Kidney glomerular epithelial cell (primary cell): ENCODE measurements at regions not wholly inside any gene's neighbourhood (a gene's known extent, or its start where the extent isn't known, plus 50 kb on each side); places are given as distances from the start of the nearest gene placed in this dataset.

Experiments used
- DNase-seq: peaks from one replicate; lab custom pipeline; 2025; lab: John Stamatoyannopoulos, UW

DNA sequence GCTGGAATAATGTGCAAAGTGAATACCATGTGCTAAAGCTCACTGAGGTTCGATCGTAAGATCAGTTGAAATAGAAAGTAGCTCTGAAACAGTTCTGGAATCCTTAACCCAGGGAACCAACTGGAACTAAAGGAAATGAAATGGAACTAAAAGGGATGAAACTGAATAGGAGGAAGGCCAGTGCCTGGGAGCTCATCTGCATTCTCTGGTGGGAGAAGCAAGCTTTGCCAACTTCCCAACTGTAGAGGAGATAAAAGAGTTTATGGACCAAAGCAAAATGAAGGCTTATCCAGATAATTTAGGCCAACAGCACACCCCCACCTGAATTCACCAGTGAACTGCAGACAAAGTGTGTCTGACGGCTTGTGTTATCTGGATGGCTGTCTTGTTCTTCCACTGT lies 188.6 kb upstream of the HABP2 start:
- no peak for DNase-seq

DNA sequence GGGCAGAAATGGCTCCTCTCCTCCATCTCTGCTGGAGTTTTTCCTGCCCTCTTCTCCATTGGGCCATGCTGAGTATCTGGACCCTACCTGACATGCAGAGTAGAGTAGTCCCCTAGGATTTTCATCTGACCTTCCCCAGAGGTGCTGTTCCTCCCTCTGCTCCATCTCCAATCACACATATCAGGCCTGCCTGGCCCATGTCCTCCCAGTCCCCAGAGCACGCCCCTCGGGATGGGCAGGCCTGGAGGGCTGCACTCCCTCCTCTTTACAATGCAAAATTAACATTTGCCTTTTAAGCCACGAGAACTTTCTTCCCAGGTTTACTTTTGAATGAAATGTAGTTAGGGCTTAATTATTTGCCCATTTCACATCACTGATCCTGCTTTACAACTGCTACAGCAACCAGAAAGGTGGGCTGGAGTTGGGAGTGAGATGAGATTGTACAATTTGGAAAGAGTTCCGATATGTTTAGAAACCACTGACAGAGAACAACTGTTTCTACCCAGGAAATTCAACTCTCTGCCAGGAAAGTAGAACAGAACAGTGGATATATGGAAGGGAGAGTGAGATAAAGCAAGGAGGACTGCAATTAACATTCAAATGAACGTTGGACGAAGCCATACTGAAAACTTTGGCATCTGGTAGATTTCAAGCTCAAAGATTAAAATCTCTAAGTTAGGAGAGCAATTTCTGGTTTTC lies 184.0 kb upstream of the HABP2 start:
- no peak for DNase-seq

DNA sequence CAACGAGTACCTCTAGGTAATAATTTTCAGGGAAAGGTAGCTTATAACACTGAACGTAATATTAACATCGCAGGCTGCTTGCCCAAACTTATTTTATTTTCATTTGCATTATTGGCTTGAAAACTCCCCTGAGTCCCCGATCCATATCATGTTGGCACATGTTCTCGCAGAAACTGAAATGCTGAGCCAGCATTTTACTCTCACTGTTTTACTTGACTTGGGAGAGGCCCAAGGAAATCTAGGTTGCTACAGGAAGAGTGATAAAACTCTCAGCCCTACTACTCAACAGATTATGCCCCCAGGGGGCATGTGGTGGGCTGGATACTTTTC lies 183.5 kb upstream of the HABP2 start:
- no peak for DNase-seq

DNA sequence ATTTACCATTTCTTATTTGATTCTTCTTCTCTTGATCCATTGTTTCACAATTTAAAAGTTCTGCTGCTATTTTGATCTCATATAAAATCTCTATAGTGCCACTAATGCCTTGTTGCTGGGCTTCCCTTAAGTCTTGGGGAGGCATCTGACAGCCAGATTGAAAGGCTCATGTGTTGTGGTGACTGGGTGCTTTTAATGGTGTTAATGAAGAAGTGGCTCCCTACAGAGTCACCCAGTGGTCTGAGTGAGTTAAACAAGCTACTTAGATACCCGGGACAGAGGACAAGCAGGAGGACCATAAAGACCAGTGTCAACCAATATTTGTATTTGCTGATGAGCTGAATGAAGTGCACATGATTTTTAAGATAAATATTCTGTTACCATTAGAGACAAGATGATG lies 176.4 kb upstream of the HABP2 start:
- no peak for DNase-seq

DNA sequence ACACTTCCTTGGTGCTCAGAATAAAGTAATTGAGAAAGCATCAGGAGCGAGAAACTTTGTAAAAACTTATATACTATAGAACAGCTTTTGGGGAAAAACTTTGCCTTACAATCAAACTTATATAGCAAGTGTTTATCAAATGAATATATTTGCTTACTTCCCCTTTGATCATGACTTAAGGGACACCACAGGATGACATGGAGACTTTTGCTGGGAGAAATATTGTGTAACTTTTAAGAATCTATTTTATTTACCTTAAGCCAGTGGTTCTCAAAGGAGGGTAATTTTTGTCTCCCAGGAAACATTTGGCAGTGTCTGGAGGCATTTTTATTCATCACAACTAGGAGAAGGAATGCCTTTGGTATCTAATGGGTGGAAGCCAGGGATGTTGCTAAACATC lies 173.8 kb upstream of the HABP2 start:
- no peak for DNase-seq

DNA sequence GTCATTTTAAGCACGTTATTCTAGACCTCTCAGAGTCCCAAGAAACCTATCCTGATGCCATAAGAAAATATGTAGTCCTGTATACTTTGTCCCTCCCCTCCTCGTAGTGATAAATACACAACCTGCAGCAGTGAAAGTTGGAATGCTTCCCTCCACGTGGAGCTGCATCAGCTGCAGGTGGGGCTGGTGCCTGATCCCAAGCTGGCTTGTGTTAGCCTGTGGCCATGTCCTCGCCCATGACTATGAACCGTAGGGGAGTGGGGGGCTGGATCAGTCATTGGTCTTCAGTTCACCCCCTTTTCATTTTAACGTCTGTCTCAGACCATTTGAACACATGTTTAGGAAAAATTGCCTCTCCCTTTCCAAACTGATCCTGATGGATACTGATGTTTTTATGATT lies 171.4 kb upstream of the HABP2 start:
- no peak for DNase-seq

DNA sequence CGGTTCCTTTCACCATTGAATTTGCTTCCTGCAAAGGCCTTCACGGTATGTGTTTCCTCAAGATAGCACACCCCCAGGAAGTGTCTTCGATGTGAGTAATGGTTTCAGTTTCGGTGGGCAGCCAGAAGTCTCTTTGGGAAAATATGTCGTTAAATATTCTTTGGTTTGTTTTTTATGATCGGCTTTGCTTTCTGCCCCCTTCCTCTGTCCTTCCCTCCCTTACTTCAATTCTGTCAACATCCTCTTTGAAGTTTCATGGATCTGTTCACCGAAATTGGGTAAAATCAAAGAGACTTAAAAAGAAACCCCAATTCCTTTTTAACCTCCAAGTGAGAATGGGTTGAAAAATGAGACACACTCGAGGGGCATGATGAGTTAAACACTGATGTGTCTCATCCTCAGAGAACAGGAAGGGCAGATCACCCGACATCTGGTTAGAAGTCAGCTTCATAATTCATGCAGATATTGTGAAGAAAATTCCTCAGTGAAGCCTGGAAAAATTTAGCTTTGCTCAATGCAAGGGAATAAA lies 170.8 kb upstream of the HABP2 start:
- peak; percentile 31 for DNase-seq

DNA sequence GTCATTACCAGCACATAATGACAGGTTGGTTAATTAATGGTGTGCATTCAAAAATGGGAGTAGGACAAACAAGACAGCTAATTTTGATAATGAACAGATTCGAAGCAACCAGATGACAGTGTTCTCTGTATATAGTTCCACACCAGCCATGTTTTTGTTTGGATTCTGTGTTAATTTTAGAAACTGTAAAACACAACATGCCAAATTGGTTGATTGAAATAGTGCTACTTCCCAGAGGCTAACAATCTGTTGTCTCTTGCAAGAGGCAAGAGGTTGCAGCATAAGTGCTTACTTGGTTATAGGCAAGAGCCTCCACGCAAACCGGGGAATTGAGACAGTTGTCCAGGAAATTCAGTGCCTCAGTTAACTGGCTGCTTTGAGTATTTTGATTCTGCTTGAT lies 170.2 kb upstream of the HABP2 start:
- no peak for DNase-seq

DNA sequence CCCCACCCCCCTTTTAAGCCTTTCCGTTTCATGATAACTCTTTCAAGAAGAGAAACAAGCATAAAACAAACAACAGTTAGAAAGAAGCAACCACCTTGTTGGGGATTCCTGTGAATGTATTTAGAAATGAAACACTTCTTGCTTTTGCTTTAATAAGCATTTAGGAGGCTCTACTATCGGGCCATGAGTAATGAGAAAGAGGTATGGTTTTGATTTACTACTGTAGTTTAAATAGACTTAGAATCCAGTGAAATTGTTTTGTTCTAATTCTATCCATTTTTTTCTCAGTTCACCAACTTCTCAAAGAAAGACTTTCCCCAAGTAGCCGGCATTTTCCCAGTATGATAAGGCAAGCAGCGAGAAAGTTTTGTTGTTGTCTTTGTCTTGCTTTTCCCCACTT lies 168.7 kb upstream of the HABP2 start:
- DNase-seq = no peak

DNA sequence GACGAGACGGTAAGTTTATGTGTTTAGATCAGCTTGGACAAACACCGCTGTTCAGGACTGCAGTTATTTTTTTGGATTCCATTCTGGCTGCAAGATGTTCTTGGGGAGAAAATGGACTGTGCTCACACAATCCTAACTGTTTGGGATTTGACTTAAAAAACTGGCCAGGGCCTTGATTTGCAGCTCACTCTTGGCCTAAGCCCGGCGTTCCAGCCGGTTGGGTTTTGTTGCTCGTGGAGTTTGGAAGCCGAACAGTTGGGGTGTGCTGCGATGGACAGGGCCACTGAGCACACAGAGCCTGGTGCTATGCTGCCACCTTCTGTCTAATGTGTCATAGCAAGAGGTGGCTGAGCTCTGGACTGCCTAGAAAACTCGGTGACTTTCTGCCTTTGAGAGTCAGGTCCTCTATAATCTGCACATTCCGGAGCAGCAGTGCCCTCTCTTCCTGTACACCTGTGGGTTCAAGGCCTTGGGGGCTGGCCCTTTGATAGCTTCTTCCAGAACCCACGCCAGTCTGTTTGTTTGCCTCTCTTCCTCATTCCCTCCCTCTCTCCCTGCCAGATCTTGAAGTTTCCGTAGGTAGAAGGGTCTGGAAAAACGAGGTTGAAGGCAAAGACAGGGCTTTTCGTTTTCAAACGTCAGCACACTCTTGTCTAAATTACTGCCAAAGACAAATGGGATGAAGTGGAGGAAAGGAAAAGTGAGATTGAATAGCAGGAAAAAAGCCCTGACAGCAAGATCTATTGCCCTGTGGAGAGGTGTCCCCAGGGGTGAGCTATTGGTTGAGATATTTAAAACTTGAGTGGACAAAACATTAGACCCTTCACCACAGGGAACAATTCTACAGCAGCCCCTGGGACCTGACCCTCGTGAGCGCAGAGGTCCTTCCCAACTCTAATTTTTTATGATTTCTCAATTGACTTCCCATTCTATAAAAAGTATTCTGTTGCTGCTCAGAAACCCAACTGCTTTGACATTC lies 167.5 kb upstream of the HABP2 start:
- DNase-seq = peak; percentile 83

DNA sequence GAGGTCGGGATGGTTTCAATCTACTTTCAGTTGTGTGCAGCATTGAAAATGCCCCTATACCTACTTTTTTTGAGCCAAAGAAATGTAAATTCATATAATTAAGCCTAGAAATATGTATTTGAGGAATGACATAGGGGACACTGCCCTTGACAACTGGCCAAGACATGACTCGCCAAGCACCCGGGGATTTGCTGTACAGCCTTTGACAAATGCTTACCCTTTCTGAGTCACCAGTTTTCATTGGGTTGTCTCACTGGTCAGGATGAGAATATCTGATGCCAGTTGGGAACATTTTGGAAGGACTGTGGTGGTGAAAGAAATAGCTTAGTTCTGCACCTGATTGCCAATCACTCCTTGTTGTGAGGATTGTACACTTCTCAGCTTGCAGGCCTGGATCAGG lies 166.8 kb upstream of the HABP2 start:
- DNase-seq = no peak

DNA sequence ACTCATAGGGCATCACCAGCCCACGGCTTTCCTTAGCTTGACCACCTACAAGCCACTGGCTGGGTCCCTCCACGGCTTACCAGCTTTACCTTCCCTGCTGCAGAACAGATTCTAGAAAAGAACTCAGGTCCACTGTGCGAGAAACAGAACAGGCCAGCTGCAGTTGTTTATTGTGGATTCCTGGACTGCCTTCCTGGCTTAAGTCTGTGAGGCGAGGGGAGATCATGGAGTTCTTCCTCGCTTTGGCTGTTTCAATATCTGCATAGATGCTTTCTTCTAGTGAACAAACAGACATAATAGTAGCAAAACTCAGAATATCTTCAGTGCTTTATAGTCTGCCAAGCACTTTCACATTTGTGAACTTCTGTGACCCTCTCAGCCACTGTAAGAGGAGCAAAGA lies 162.9 kb upstream of the HABP2 start:
- no peak for DNase-seq

DNA sequence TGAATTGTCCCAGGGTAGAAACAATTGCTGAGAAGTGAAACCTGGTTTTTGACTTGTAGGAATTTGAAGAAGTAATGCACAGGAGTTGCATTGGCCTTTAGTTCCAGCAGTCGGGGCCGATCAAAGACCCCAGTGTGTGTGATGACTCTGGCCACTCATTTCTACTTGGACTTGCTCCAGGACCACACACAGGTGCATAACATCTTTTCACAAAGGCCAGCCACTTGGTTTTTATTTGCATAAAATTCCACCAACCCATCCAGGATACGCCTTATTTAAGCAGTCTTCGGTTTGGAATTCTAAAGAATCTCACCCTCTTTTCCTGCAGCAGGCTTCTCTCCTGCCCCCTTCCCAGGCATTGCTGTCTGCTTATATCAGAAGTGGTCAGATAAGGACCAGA lies 162.0 kb upstream of the HABP2 start:
- DNase-seq = no peak

DNA sequence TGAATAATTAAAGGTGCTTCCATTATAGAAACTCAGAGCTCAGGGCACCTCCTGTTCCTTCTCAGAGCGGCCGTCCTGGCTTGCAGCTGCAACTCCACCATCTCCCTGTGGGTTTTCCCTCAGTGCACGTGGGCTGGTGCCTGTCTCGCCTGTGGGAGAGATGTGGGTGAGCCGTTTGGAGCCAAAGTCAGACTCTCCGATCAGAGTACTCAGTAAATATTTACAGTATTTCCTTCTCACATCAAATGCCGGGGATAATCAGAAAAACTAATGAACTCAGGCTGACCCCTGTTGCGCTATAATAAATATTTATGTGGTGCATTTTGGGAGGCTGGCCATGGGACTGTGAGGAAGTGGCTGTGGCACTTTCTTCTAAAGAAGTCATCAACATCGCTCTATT lies 155.8 kb upstream of the HABP2 start:
- DNase-seq = no peak

DNA sequence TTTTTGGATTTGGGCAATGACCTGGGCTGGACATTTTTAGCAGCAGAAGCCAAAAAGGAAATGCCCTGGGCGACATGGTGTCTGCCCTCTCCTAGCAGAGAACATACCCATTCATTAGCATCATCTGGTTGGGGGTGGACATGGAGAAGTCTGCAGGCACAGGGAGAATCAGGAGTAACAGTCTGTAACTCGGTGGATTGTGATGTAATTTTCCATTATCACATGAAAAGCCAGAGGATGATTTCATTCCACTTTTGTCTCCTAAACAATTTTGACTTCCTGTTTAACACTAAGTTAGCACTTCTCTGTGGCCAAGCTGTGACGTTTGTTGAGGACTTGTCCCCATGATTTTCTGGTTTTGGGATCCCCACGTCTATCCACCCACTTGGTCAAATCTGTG lies 153.8 kb upstream of the HABP2 start:
- DNase-seq = no peak

DNA sequence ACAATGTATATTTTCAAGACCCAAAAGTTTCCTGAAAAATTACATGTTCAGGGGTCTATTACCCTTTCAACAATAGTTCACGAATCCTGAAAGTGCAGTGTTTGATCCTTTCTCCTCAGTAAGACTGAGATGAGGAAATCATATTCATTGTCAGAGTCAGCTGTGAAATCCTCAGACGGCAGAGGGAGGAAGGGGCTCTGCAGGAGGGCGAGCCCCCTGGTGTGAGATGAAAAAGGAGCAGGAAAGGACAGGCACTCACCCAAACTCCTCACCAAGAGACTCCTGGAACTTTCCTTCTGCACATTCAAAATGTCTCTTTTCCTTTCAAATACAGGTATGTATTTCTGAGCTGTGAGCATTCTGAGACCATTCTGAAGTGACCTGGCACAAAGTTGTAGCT lies 150.3 kb upstream of the HABP2 start:
- no peak for DNase-seq

DNA sequence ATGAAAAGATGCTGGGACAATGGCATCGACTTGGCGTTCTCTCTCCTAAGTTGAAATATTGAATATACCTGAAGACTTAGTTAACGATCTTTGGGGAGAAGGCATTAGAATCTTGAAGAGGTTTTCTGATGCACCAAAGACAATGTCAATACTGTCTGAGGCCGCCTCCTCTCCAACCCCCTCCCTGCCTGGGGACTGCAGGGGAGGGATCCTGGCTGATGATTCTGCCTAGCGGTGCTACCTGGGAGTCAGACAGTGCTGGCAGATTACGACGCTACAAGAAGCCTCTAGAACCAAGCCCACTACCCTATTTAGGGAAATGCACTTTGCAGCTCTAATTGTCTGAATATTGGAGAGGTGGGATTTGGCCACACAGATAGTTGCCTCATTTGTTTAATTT lies 145.6 kb upstream of the HABP2 start:
- DNase-seq = no peak

DNA sequence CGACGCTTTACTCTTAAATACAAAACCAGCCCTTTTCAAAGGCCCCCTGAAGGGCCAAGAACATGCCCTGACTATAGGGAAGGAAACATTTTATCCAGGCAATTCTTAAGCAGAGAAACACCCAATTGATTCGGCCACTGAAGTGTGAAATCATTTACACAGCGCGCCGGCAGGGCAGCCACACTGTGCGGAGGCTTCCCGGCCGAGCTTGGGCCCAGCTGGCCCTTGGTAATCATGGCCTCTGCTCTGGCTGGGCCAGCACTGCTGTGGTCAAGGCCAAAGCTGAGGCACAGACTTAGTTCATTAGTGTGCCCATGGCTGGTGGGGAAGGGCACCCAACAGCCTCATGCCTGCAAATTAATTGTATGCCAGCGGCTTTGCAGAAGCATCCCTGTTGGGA lies 143.7 kb upstream of the HABP2 start:
- no peak for DNase-seq

DNA sequence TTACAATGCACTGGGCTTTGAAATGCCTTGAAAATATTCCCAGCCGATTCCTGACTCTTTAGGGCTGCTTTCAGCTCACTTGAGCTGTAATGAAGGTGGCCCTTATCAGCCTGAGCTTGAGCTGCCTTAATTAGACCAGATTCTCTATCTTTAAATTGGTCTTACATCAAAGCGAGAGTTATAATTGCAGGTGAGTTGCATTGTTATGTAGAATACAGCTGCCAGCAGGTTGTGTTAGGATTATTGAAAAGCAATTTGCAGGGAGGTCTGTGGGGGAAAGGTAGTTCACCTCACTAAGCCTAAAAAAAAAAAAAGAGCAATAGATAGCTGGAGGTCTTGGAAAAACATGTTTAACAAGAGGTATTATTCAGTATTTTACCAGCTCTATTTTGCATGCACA lies 142.2 kb upstream of the HABP2 start:
- no peak for DNase-seq

DNA sequence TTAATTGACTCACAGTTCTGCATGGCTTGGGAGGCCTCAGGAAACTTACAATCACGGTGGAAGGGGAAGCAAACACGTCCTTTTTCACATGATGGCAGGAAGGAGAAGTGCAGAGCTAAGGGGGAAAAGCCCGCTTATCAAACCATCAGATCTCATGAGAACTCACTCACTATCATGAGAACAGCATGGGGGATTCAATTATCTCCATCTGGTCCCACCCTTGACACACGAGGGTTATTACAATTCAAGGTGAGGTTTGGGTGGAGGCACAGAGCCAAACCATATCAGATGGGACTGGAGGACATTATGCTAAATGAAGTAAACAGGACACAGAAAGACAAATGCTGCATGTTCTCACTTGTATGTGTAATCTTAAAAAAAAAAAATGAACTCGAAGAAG lies 141.4 kb upstream of the HABP2 start:
- no peak for DNase-seq

DNA sequence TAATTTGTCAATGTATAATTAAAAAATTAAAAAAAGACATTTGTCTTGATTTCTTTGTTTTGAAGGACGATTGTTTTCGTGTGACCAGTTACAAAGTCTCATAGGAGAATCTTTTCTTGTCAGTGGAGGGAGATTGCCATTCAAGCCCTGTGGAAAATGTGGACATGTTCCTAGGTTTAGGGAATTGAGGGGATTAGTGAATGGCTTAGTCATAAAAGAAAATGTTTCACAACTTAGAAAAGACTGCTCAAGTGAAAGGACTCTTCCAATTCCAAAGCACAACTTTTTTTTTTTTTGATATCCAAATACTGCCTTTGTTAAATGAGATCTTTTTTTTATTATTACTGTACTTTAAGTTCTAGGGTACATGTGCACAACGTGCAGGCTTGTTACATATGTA lies 140.7 kb upstream of the HABP2 start:
- no peak for DNase-seq

DNA sequence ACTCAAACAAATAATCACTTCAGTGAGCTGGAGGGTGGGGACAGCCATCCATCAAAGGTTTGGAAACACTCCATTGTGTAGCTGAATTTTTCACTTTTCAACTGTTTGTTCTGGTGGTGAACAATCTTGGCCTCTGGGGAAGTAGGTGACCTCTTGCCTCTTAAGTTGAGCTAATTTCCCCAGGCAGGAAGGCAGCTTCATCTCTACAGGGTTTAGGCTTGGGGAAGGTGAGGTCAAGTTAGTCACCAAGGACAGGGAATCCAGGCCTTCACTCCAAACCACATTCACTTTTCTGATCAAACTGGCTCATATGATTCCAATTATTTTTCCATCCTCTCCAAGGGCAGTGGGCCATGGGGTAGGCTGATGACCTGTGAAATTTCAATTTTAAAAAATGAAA lies 138.3 kb upstream of the HABP2 start:
- DNase-seq = no peak

DNA sequence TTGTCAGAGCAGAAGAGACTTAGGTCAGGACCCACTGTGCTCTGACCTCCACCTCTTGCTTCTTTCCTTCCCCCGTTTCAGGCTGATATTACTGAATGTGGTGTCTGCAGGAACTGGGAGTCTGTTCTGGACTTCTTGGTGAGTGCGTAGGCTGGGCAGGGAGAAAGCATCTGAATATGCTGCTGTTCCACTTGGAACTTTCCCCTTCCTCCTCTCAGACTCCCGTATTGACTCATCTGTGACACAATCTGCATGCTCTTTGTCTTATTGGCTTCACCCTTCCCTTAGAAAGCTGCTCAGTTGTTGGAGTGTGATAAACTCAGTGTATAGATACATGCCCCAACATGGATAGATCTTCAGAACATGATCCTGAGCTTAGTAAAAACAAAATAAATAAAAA lies 137.6 kb upstream of the HABP2 start:
- DNase-seq = no peak
